Esophagus mucosa (tissue), 1 donor: ENCODE measurements at regions not wholly inside any gene's neighbourhood (a gene's known extent, or its start where the extent isn't known, plus 50 kb on each side); places are given as distances from the start of the nearest gene placed in this dataset.

Experiments used
- ATAC-seq: fragments of 200-7000 bp; cut with Tn5 transposase; one replicate; pipeline ENCODE4 v1.9.1; 2020
- donor health status: DM: yes; HTN: yes; CAD: no.

- ATAC-seq, result no peak
These were observed 264.0 kb upstream of the FAR2 start for GRCh38 chr12:28884904-28885679.

- ATAC-seq, result no peak
These were observed 263.1 kb upstream of the FAR2 start for GRCh38 chr12:28885928-28886327.

GRCh38 chr12:28887461-28887990, 261.6 kb upstream of the FAR2 start:
- no peak for ATAC-seq

GRCh38 chr12:28890664-28891063, 258.4 kb upstream of the FAR2 start:
- ATAC-seq, result no peak

- no peak for ATAC-seq
These were observed 258.0 kb upstream of the FAR2 start for GRCh38 chr12:28891126-28891525.

GRCh38 chr12:28893365-28893764, 255.7 kb upstream of the FAR2 start:
- no peak for ATAC-seq

- ATAC-seq, result no peak
These were observed 255.2 kb upstream of the FAR2 start for GRCh38 chr12:28893856-28894255.

GRCh38 chr12:28896421-28896820, 252.7 kb upstream of the FAR2 start:
- ATAC-seq, result no peak

- ATAC-seq, result no peak
These were observed 251.0 kb upstream of the FAR2 start for GRCh38 chr12:28898038-28898437.

- ATAC-seq, result no peak
These were observed 249.1 kb upstream of the FAR2 start for GRCh38 chr12:28899951-28900350.

GRCh38 chr12:28905220-28905955, 243.7 kb upstream of the FAR2 start:
- no peak for ATAC-seq

- ATAC-seq, result no peak
These were observed 240.4 kb upstream of the FAR2 start for GRCh38 chr12:28908646-28909045.

- no peak for ATAC-seq
These were observed 239.8 kb upstream of the FAR2 start for GRCh38 chr12:28909291-28909690.

- no peak for ATAC-seq
These were observed 223.2 kb upstream of the FAR2 start for GRCh38 chr12:28925719-28926376.

GRCh38 chr12:28930704-28931103, 218.4 kb upstream of the FAR2 start:
- no peak for ATAC-seq

GRCh38 chr12:28933176-28933575, 215.9 kb upstream of the FAR2 start:
- no peak for ATAC-seq

- ATAC-seq, result no peak
These were observed 215.1 kb upstream of the FAR2 start for GRCh38 chr12:28933864-28934527.

- no peak for ATAC-seq
These were observed 212.9 kb upstream of the FAR2 start for GRCh38 chr12:28936221-28936620.

GRCh38 chr12:28936711-28937110, 212.4 kb upstream of the FAR2 start:
- ATAC-seq, result no peak

GRCh38 chr12:28937196-28937595, 211.9 kb upstream of the FAR2 start:
- ATAC-seq, result no peak

GRCh38 chr12:28938056-28938455, 211.0 kb upstream of the FAR2 start:
- no peak for ATAC-seq

- no peak for ATAC-seq
These were observed 210.4 kb upstream of the FAR2 start for GRCh38 chr12:28938581-28939235.
